ENCODE measurements at regions not wholly inside any gene's neighbourhood (a gene's known extent, or its start where the extent isn't known, plus 50 kb on each side); places are given as distances from the start of the nearest gene placed in this dataset.

DNA sequence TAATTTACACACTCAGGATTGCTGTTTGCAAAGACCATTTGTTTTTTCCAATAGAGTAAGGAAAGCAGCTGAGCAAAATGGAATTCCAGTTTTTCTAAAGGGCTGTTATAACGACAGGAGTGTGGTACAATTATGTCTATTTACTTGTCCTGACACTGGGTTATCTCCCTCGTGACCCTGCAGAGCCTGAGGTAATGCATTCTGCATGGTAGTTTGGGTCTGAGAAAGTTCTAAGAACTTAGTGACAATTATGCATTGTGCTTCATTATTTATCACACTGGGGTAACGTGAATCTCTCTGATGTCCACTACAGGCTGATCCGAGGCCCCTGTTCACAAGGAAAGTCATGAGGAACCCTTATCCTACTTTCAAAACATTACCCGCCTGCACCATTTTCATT, 50.7 kb upstream of the EDNRB start:
- Histone ChIP-seq H3K4me3 (ENCODE audit: control insufficient read depth in 1 of 2, extremely low read depth in 1 of 2, low read length in 1 of 2) (no peak overlapping the region), H3K36me3 (ENCODE audit: control insufficient read depth in 2 of 2, extremely low read depth in 1 of 2, insufficient read depth in 1 of 2, low read length in 1 of 2) (no peaks in the 10 kb centered on the region), H3K9me3 (no peaks in the 10 kb centered on the region), H3K4me1 (ENCODE audit: control insufficient read depth in 1 of 2, extremely low read depth in 1 of 2, insufficient read depth in 2 of 2, low read length in 2 of 2) (no peaks in the 10 kb centered on the region), H3K27me3 (replicated peaks in 1 of 2; ENCODE audit: control insufficient read depth in 2 of 2, extremely low read depth in 1 of 2, insufficient read depth in 2 of 2, low read length in 1 of 2) (no peaks in the 10 kb centered on the region), H3K27ac (ENCODE audit: low read length) (no peak overlapping the region)
- peaks cover 0 to 4% (median 0%) of the 10 kb centered on the region in 3 donors for H3K9me3 Mint-ChIP-seq
- ChIA-PET POLR2A (no interaction called here), CTCF (no interaction called here)
- no peaks in the 10 kb centered on the region for H3K4me1 Mint-ChIP-seq
- H3K4me3 Mint-ChIP-seq: no peak overlapping the region
- ATAC-seq (replicated peaks in 1 of 4) (no peak), DNase-seq (no peak)
- no peak overlapping the region for H3K27ac Mint-ChIP-seq
- no peaks in the 10 kb centered on the region for H3K36me3 Mint-ChIP-seq
- WGBS (ENCODE audit: insufficient coverage): no CpG with 5 or more reads among the region's 5 CpGs
- H3K27me3 Mint-ChIP-seq: no peaks in the 10 kb centered on the region
